Transverse colon (tissue), 4 donors: ENCODE measurements at regions not wholly inside any gene's neighbourhood (a gene's known extent, or its start where the extent isn't known, plus 50 kb on each side); places are given as distances from the start of the nearest gene placed in this dataset.

Source experiments
- DNase-seq: peaks from one replicate; pipeline ENCODE4 v3.0.0-alpha.2; 2019
- H3K27ac ChIP-seq, 4 donors: fragments of 200-600 bp; sonication (generic); 2 replicates each; pipeline ENCODE4 v1.5.1; 2016 to 2018; ENCODE audit warnings: inconsistent platforms in 4 of 4
- H3K27me3 ChIP-seq: fragments of 200-600 bp; sonication (generic); 2 replicates; pipeline ENCODE4 v1.5.1; 2017; ENCODE audit warnings: inconsistent platforms
- H3K36me3 ChIP-seq, 4 donors: fragments of 200-600 bp; sonication (generic); 2 replicates each; pipeline ENCODE4 v1.5.1; 2017 to 2019; ENCODE audit warnings: inconsistent platforms in 4 of 4
- H3K4me1 ChIP-seq, 4 donors: fragments of 200-600 bp; sonication (generic); 2 replicates each; pipeline ENCODE4 v1.5.1; 2017 to 2020; ENCODE audit warnings: inconsistent platforms in 4 of 4
- H3K4me3 ChIP-seq, 4 donors: fragments of 200-600 bp; sonication (generic); 1 replicate in 1 of 4; 2 replicates in 3 of 4; pipeline versions ENCODE4 v1.5.1 to v1.6.1; 2017 to 2019; ENCODE audit warnings: inconsistent platforms in 4 of 4
- H3K9me3 ChIP-seq, 2 donors: fragments of 200-600 bp; sonication (generic); 2 replicates each; pipeline ENCODE4 v1.5.1; 2017 to 2019; ENCODE audit warnings: inconsistent platforms in 2 of 2
- EP300 ChIP-seq: sonication (generic); formaldehyde crosslinking; IDR thresholded peaks from one replicate; pipeline ENCODE4 v1.6.1; 2017; ENCODE audit warnings: antibody characterized with exemption, low read depth
- POLR2A ChIP-seq: fragments of 450-650 bp; IDR thresholded peaks from one replicate; pipeline ENCODE4 v1.6.1; 2016; ENCODE audit warnings: antibody characterized with exemption, mild to moderate bottlenecking, moderate library complexity
- POLR2AphosphoS5 ChIP-seq, 3 donors: sonication (generic); formaldehyde crosslinking; IDR thresholded peaks; one replicate each; pipeline ENCODE4 v1.6.1; 2016; ENCODE audit warnings: antibody characterized with exemption in 3 of 3
- WGBS, 2 donors: methylation state at CpG; one replicate each; pipeline ENCODE4 v1.1.5; 2018; ENCODE audit warnings: low coverage in 1 of 2; 5-methylcytosine and 5-hydroxymethylcytosine counted together
- in situ Hi-C, 4 donors: fragments of 200-750 bp; cut with MboI; loops; one replicate each; pipeline versions ENCODE4 v1.15.0 to v1.15.1; 2017; ENCODE audit warnings: low sequenced_read_pairs in 3 of 4, low pct_ligation_motif_present in 1 of 4, low pct_unique_long_range_greater_than_20kb in 1 of 4
- intact Hi-C: fragments of 100-400 bp; cut with DNase I; formaldehyde crosslinking; loops from one replicate; pipeline ENCODE4 v1.15.1; 2023; ENCODE audit warnings: low total_unique reads
- TF ChIP-seq, protein P1 (sequence below), 5 experiments: fragments of 200-600 bp in 3 of 5; fragments of 450-650 bp in 2 of 5; sonication (generic) in 3 of 5; IDR thresholded peaks; 1 replicate in 2 of 5; 2 replicates in 3 of 5; pipeline ENCODE4 v1.5.1; 2016 to 2017; ENCODE audit warnings: antibody characterized with exemption in 5 of 5, inconsistent platforms in 3 of 5, mild to moderate bottlenecking in 2 of 5, moderate library complexity in 1 of 5

DNA sequence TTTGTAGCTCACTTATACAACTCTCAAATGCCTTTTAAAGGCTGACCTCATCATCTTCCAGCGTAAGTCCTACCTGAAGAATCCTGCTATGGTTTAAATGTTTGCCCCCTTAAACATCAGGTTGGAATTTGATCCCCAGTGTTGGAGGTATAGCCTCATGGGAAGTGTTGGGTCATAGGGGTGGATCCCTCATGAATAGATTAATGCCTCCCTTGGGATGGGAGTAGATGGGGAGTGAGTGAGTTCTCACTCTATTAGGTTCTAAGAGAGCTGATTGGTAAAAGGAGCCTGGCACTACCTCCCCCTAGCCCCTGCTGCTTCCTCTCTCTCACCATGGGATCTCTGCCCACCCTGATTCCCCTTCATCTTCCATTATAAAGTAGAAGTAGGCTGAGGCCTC, 285.6 kb downstream of the FZD1 start:
- H3K9me3 ChIP-seq: no peaks in the 10 kb centered on the region
- H3K27ac ChIP-seq: no peak overlapping the region
- no peaks in the 10 kb centered on the region for H3K36me3 ChIP-seq
- in situ Hi-C loops: no loop called here
- H3K27me3 ChIP-seq: no peaks in the 10 kb centered on the region
- DNase-seq: no peak
- intact Hi-C loops: no loop called here
- TF ChIP-seq POLR2AphosphoS5 (IDR thresholded peaks at IDR 0.05) (no peak), EP300 (no peak), POLR2A (no peak)
- TF ChIP-seq, protein P1, sequence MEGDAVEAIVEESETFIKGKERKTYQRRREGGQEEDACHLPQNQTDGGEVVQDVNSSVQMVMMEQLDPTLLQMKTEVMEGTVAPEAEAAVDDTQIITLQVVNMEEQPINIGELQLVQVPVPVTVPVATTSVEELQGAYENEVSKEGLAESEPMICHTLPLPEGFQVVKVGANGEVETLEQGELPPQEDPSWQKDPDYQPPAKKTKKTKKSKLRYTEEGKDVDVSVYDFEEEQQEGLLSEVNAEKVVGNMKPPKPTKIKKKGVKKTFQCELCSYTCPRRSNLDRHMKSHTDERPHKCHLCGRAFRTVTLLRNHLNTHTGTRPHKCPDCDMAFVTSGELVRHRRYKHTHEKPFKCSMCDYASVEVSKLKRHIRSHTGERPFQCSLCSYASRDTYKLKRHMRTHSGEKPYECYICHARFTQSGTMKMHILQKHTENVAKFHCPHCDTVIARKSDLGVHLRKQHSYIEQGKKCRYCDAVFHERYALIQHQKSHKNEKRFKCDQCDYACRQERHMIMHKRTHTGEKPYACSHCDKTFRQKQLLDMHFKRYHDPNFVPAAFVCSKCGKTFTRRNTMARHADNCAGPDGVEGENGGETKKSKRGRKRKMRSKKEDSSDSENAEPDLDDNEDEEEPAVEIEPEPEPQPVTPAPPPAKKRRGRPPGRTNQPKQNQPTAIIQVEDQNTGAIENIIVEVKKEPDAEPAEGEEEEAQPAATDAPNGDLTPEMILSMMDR (IDR thresholded peaks at IDR 0.05): no peak
- no peaks in the 10 kb centered on the region for H3K4me1 ChIP-seq
- no peak overlapping the region for H3K4me3 ChIP-seq
- 80% methylated on average over 1 of the region's 1 CpG; no CpG with 5 or more reads in 1 of the 2 donors for WGBS, 2 donors

DNA sequence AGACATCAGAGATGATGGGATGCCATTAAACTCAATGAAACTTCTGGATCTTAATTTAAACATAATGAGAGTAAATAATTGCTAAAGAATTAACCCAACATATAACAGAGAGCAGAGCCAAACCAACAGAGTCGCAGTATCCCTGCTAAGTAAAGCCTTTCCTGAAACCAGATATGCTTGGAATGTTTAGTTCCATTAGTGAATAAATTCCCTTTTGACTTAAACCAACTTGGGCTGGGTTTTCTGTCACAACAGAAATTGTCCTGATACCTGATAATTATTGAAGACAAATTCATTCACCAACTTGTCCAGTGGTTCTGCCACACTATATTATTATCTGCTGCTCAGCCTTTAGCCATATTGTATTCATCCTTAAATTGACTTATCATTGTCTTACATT, 286.7 kb downstream of the FZD1 start:
- no peak for DNase-seq
- Histone ChIP-seq H3K27me3 (no peaks in the 10 kb centered on the region), H3K9me3 (no peaks in the 10 kb centered on the region), H3K4me1 (no peaks in the 10 kb centered on the region), H3K4me3 (no peak overlapping the region), H3K27ac (no peak overlapping the region), H3K36me3 (no peaks in the 10 kb centered on the region)
- TF ChIP-seq, protein P1 (IDR thresholded peaks at IDR 0.05): no peak
- TF ChIP-seq POLR2A: no peak
- TF ChIP-seq EP300: no peak
- TF ChIP-seq POLR2AphosphoS5 (IDR thresholded peaks at IDR 0.05): no peak
- WGBS, 2 donors: 60 to 64% methylated on average over 1 of the region's 1 CpG
- in situ Hi-C loops (no loop called here), intact Hi-C loops (no loop called here)

DNA sequence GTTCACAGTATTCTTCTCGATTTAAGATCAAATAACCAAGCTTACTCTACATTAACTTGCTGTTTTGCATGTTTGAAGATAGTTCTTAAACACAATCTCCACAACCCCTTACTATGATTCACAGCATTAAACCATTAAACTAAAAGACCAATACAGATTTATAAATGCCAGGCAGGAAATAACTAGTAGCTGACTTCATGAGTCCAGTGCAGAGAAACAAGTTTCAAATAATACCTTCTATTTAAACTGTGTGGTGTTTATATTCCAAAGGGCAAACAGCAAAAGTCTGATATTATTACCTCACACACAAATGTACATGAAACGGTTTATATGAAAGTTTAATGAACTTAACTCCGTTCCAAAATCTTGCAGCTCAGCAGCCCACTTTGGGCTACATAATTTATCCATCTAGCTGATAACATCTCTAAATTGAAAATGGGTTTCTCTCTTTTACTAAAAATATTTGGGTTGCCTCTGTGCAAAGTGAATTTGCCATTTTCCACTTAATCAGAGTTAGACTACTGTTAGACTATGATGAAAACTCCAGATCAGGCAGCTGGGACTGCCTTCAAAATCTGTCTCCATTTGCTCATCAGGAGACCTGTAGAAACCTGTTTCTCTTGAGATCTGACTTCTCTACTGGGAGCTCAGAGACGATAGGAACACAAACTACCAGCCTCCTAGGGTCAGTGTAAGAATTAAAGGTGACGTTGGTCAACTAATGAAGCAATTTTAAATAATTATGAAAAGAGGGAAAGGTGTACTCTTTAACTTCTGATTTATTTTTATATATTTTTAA, 287.3 kb downstream of the FZD1 start:
- in situ Hi-C loops: no loop called here
- DNase-seq: no peak
- H3K27ac ChIP-seq: no peak overlapping the region
- intact Hi-C loops: no loop called here
- no peaks in the 10 kb centered on the region for H3K4me1 ChIP-seq
- H3K36me3 ChIP-seq: no peaks in the 10 kb centered on the region
- TF ChIP-seq, protein P1 (IDR thresholded peaks at IDR 0.05): no peak
- TF ChIP-seq POLR2A: no peak
- no peak for TF ChIP-seq EP300
- no peak for TF ChIP-seq POLR2AphosphoS5 (IDR thresholded peaks at IDR 0.05)
- H3K27me3 ChIP-seq: no peaks in the 10 kb centered on the region
- WGBS, 2 donors: 59 to 71% methylated on average over 5 of the region's 5 CpGs
- no peak overlapping the region for H3K4me3 ChIP-seq
- H3K9me3 ChIP-seq: no peaks in the 10 kb centered on the region

DNA sequence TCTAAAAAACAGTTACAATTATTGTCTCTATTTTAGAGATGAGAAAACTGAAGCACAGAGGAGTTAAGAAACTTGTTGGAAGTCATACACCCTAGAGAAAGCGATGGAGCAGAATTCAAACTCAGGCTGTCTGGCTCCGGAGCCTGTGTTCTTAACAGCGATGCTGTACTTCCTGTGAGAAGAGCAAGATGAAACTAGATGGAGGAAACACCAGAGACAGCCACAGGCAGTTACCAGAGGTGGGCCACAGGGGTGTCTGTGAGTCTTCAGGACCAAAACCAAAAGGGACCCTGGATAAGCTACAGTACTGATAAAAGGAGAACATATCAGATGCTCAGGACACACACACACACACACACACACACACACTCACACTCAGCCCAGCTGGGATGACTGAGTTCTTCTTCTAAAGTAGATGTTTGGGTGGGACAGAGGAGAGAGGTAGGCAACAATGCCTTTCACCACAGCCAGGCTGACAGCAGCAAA, 289.2 kb downstream of the FZD1 start:
- Histone ChIP-seq H3K36me3 (no peaks in the 10 kb centered on the region), H3K27me3 (no peaks in the 10 kb centered on the region), H3K4me1 (no peaks in the 10 kb centered on the region), H3K4me3 (no peak overlapping the region), H3K9me3 (no peaks in the 10 kb centered on the region), H3K27ac (no peak overlapping the region)
- no peak for DNase-seq
- TF ChIP-seq EP300 (no peak), POLR2AphosphoS5 (IDR thresholded peaks at IDR 0.05) (no peak), POLR2A (no peak)
- TF ChIP-seq, protein P1 (IDR thresholded peaks at IDR 0.05): no peak
- intact Hi-C loops: no loop called here
- 79 to 94% methylated on average over 2 to 3 of the region's 3 CpGs for WGBS, 2 donors
- in situ Hi-C loops: no loop called here
